Stimulated activated memory B cell treated with anti-CD40 and anti-IgM and Interleukin-4, amounts not matched to agents 10 μg/mL and 1 μg/mL and 100 μg/mL, for 72 hours (primary cell): ENCODE measurements at regions not wholly inside any gene's neighbourhood (a gene's known extent, or its start where the extent isn't known, plus 50 kb on each side); places are given as distances from the start of the nearest gene placed in this dataset.
"Not testable (repeated sequence)": the region's sequence is repeated elsewhere in the genome, so short reads cannot be mapped to it uniquely, and the experiment has no call there.

Experiments used
- ATAC-seq: fragments of 150-1000 bp; cut with Tn5 transposase; 2 replicates; pipeline ENCODE4 v1.10.0; 2021
- H3K27ac Mint-ChIP-seq: one replicate; pipeline ENCODE4 v1.8.0; 2022; ENCODE audit warnings: mild to moderate bottlenecking, mixed read lengths
- H3K27me3 Mint-ChIP-seq: one replicate; pipeline ENCODE4 v1.8.0; 2022; ENCODE audit warnings: mixed read lengths
- H3K36me3 Mint-ChIP-seq: one replicate; pipeline ENCODE4 v1.8.0; 2022; ENCODE audit warnings: mixed read lengths
- H3K4me1 Mint-ChIP-seq: one replicate; pipeline ENCODE4 v1.8.0; 2022; ENCODE audit warnings: mixed read lengths
- H3K4me3 Mint-ChIP-seq: one replicate; pipeline ENCODE4 v1.8.0; 2022; ENCODE audit warnings: mild to moderate bottlenecking, moderate library complexity, mixed read lengths
- H3K9me3 Mint-ChIP-seq: one replicate; pipeline ENCODE4 v1.8.0; 2022; ENCODE audit warnings: mixed read lengths

DNA sequence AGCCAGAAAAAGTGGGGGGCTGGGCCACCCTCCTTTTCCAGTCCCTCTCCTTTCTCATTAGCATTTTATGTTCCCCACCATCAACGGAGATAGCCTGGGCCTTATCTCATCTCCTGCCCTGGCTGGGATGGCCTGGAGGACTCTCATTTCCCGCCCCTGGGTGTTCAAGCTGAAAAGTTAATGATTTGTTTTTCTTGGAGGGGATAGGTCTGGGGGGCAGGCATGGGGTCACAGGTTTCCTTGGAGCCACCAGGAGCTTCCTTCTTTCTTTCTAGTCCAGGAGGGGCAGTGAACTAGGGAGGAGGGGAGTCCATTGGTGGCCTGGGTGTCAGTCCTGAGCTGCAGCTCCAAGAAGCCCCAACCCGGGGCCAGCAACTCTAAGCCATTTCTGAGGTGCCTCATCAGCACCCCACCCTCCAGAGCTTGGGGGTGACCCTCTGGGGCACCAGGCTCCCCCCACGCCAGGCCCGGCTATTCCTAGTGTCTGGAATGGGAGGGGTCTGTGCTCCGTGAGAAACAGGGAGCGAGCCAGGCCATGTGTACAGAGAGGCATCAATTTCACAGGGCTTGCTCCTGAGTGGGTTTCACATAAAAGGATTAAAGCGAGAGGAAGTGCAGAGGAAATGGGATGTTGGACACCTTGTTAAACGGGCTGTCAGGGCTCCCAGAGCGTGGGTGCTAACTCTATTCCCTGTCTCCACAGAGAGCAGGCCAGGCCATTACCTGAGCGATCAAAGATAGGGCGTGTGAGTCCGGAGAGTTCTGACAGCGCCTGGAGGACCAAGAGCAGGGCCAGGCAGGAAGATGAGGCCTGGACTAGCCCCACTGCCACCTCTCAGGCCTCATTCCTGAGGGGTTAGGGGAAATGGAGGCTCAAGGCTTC, 90.6 kb upstream of the LHX1 start:
- no peak for ATAC-seq
- H3K4me3 Mint-ChIP-seq = no peak overlapping the region
- H3K36me3 Mint-ChIP-seq = no peaks in the 10 kb centered on the region
- H3K9me3 Mint-ChIP-seq = no peaks in the 10 kb centered on the region
- H3K4me1 Mint-ChIP-seq = peaks cover 6% of the 10 kb centered on the region
- H3K27ac Mint-ChIP-seq = no peak overlapping the region
- H3K27me3 Mint-ChIP-seq = peaks cover 47% of the 10 kb centered on the region

DNA sequence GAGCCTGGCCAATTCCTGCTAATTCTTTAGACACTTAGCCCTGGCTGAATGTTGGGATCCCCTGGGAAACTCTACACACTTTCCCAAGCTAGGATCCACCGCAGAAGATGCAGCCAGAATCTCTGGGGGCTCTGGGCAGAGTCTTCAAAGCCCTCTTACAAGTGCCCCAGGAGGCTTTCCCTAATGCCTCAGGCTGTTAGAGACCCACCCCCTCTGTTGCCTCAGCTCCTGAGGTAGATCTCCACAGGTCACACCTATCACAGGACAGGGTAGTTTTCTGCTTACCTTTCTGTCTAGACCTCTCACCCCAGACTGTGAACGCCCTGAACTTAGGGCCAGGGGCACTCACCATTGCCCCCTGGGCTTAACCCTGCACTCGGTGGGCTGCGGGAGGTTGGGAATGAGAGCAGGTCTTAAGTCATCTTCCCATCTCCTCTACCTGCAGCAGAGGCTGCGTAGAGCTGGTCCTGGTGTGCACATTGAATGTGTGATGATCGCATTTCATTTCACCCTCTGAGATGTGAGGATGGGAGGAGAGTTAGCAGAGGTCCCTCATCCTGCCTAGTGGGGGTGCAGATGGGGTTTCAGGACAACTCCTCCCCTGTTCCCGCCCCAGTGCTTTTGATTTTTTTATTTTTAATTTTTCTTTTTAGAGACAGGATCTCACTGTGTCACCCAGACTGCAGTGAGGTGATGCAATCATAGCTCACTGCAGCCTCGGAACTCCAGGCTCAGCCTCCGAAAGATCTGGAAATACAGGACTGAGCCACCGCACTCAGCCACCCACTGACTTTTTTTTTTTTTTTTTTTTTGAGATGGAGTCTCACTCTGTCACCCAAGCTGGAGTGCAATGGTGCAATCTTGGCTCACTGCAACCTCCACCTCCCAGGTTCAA, 89.0 kb upstream of the LHX1 start:
- H3K27me3 Mint-ChIP-seq = peaks cover 62% of the 10 kb centered on the region
- no peaks in the 10 kb centered on the region for H3K36me3 Mint-ChIP-seq
- no peak overlapping the region for H3K27ac Mint-ChIP-seq
- peaks cover 6% of the 10 kb centered on the region for H3K4me1 Mint-ChIP-seq
- no peak overlapping the region for H3K4me3 Mint-ChIP-seq
- H3K9me3 Mint-ChIP-seq = no peaks in the 10 kb centered on the region
- no peak for ATAC-seq

DNA sequence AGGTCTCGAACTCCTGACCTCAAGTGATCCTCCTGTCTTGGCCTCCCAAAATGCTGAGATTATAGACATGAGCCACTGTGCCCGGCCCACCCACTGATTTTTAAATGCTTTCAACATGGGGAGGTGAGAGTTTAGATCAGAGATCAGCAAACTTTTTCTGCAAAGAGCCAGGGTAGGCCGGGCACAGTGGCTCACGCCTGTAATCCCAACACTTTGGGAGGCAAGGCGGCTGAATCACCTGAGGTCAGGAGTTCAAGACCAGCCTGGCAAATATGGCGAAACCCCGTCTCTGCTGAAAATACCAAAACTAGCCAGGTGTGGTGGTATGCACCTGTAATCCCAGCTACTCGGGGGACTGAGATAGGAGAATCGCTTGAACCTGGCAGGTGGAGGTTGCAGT, 88.3 kb upstream of the LHX1 start:
- H3K4me3 Mint-ChIP-seq, H3K4me1 Mint-ChIP-seq, ATAC-seq, H3K36me3 Mint-ChIP-seq, H3K27ac Mint-ChIP-seq, H3K9me3 Mint-ChIP-seq: not testable (repeated sequence)
- H3K27me3 Mint-ChIP-seq = peaks cover 57% of the 10 kb centered on the region

DNA sequence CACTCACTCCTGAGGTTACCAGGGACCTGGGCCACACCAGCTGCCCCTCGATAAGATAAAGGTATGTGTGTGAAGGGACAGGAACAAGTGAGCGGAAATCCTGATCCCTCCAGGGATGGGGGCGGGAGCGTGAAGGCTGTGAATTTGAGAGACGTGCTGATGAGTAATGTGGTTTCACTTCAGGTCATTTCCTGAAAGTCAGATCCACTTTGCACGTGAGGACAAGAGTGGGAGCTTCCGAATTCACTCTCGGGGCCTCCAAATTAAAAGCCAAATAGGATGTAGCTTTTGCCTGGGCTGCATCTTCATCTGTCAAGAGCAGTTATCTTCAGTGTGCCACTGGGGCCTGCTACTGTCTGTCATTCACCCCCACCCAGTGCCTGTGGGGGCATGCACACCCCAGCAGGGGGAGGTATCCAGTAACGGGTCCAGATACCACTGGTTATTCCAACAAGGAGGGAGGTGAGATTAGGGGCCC, 87.4 kb upstream of the LHX1 start:
- Mint-ChIP-seq H3K27ac (no peak overlapping the region), H3K36me3 (no peaks in the 10 kb centered on the region), H3K4me1 (peaks cover 6% of the 10 kb centered on the region), H3K4me3 (no peak overlapping the region), H3K27me3 (peaks cover 48% of the 10 kb centered on the region), H3K9me3 (no peaks in the 10 kb centered on the region)
- ATAC-seq = no peak

DNA sequence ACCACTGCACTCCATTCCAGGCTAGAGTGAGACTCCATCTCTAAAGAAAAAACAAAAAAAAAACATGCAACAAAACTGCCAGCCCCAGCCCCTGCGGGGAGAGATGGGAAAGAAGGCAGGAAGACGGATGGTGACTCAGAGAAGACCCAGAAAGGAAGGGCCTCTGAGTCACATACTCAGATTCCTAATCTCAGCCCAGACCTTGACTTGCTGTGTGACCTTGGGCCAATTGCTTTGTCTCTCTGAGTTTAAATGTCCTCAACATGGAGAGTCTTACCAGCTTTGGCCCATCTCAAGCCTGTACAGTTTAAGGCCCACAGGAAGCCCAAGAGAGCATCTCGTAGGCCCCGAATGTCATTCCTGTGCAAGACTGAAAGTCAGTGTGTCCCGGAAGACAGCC, 86.5 kb upstream of the LHX1 start:
- Mint-ChIP-seq H3K36me3 (no peaks in the 10 kb centered on the region), H3K27ac (no peak overlapping the region), H3K4me3 (no peak overlapping the region), H3K9me3 (no peaks in the 10 kb centered on the region), H3K4me1 (peaks cover 6% of the 10 kb centered on the region), H3K27me3 (peaks cover 48% of the 10 kb centered on the region)
- no peak for ATAC-seq

DNA sequence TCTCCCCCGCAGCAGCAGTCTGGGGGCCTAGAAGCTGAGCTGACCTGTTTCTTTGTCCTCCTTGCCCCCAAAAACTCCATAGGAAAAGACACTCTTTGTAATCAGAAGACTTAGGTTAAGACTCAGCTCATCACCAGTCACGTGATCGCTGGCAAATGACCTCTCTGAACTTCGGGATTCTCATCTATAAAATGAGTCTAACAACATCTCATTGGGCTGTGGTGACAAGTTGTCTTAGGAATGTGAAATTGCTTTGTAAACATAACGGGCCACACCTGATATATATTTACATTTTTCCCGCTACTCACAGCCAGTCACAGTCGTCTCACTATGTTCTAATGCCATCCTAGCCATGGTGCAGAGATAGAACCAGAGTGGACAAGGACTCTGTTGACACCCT, 86.0 kb upstream of the LHX1 start:
- no peak for ATAC-seq
- no peaks in the 10 kb centered on the region for H3K9me3 Mint-ChIP-seq
- H3K4me1 Mint-ChIP-seq = peaks cover 6% of the 10 kb centered on the region
- H3K27ac Mint-ChIP-seq = no peak overlapping the region
- H3K36me3 Mint-ChIP-seq = no peaks in the 10 kb centered on the region
- peaks cover 49% of the 10 kb centered on the region for H3K27me3 Mint-ChIP-seq
- H3K4me3 Mint-ChIP-seq = no peak overlapping the region

DNA sequence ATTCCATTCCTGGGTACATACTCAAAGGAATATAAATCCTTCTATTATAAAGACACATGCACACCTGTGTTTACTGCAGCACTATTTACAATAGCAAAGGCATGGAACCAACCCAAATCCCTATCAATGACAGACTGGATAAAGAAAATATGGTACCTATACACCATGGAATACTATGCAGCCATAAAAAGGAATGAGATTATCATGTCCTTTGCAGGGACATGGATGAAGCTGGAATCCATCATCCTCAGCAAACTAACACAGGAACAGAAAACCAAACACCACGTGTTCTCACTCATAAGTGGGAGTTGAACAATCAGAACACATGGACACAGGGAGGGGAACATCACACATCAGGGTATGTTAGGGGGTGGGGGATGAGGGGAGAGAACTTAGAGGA, 84.8 kb upstream of the LHX1 start:
- not testable (repeated sequence) for ATAC-seq, H3K4me3 Mint-ChIP-seq, H3K36me3 Mint-ChIP-seq, H3K9me3 Mint-ChIP-seq, H3K4me1 Mint-ChIP-seq, H3K27ac Mint-ChIP-seq
- peaks cover 52% of the 10 kb centered on the region for H3K27me3 Mint-ChIP-seq

DNA sequence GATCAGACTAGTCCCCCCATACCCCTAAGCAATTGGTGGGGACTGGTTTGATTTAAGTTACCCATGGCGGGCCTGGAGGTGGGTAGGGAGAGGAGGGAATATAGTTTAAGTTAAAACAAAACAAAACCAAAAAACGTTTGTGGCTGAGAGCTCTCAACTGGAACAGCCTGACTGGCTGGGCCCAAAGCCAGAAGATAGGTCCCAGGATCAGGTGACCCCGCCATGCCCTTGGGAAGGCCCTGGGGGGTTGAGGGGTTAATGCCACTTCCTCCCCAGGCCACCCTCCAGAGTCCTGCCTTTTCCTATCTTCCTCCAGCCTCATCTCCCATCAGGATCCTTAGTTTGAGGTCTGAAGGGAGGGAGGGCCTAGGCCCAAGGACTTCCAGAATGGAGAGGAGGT, 82.3 kb upstream of the LHX1 start:
- Mint-ChIP-seq H3K36me3 (no peaks in the 10 kb centered on the region), H3K4me3 (no peak overlapping the region), H3K27me3 (peaks cover 72% of the 10 kb centered on the region), H3K9me3 (no peaks in the 10 kb centered on the region), H3K4me1 (peaks cover 1% of the 10 kb centered on the region), H3K27ac (no peak overlapping the region)
- no peak for ATAC-seq

DNA sequence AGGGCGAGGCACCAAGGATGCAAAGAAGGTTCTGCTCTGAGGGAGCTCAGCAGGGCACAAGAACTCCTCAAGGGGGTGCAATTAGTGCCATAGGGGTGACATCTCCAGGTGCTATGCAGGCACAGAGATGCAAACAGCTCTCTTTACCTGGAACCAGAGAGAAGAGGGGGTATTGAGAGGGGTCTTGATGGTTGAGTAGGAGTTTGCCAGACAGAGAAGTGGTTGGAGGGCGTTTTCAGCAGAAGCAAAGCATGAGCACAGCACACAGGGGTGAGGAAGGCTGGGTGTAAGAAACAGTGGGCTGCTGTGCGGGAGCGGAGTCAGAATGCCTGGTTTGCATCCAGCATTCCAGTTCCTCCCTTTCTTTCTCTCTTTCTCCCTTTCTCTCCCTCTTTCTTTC, 81.8 kb upstream of the LHX1 start:
- Mint-ChIP-seq H3K27me3 (peaks cover 77% of the 10 kb centered on the region), H3K36me3 (no peaks in the 10 kb centered on the region), H3K4me3 (no peak overlapping the region), H3K9me3 (no peaks in the 10 kb centered on the region), H3K27ac (no peak overlapping the region), H3K4me1 (no peaks in the 10 kb centered on the region)
- ATAC-seq = no peak

DNA sequence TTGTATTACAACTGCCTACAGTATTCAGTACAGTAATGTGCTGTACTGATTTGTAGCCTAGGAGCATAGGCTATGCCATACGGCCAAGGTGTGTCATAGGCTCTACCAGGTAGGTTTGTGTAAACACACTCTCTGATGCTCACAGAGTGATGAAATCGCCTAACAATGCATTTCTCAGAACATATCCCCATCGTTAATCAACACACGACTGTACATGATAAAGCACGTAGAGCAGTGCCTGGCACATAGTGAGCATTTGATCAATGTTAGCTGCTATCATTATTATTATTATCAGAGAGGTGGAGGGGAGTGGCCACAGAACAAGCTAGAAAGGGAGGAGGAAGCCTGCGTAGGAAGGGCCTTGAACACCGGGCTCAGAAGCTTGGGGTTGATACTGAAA, 81.1 kb upstream of the LHX1 start:
- Mint-ChIP-seq H3K9me3 (no peaks in the 10 kb centered on the region), H3K4me3 (no peak overlapping the region), H3K27ac (no peak overlapping the region), H3K36me3 (no peaks in the 10 kb centered on the region), H3K4me1 (no peaks in the 10 kb centered on the region), H3K27me3 (peaks cover 78% of the 10 kb centered on the region)
- ATAC-seq = no peak

DNA sequence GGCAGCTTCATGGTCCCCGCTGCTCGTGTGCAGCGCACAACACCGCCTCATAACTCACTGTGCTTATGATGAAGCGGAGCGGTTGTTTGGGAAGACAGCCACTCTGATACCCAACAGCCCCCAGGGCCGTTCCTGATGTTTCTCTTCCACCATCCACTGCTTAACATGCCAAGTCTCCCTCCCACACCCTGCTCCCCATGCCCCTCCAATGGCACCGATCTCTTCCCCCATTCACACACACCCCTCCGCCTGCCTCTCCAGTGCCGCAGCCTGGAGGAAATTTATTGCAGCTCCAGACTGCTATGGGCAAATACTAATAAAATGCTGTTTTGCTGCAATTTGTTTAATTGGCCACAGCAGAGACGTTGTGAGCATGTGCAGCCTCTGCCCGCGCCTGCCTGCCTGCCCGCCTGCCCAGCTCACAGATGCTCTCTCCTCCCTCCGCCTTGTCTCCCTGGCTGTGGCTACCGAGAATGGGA, 80.3 kb upstream of the LHX1 start:
- Mint-ChIP-seq H3K9me3 (no peaks in the 10 kb centered on the region), H3K27me3 (peaks cover 71% of the 10 kb centered on the region), H3K36me3 (no peaks in the 10 kb centered on the region), H3K4me3 (no peak overlapping the region), H3K27ac (no peak overlapping the region), H3K4me1 (no peaks in the 10 kb centered on the region)
- no peak for ATAC-seq

DNA sequence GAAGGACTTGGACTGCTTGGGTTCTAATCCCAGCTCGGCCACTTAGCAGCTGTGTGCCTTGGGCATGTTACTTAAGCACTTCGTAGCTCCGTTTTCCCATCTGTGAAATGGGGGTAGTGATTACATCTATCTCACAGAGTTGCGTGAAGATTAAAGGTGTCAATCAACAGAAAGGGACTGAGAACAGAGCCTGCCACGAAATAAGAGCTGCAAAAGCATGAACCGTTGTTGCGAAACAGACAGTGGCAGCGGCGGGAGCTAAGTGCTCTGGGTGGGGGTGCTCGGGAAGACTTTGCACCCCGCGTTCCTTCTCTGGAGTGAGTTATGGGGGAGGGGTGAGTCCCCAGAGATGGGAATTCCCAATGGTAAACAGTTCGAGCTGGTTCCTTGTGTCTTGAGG, 79.6 kb upstream of the LHX1 start:
- no peak overlapping the region for H3K4me3 Mint-ChIP-seq
- H3K36me3 Mint-ChIP-seq = no peaks in the 10 kb centered on the region
- no peak overlapping the region for H3K27ac Mint-ChIP-seq
- peaks cover 66% of the 10 kb centered on the region for H3K27me3 Mint-ChIP-seq
- no peaks in the 10 kb centered on the region for H3K4me1 Mint-ChIP-seq
- no peak for ATAC-seq
- H3K9me3 Mint-ChIP-seq = no peaks in the 10 kb centered on the region

DNA sequence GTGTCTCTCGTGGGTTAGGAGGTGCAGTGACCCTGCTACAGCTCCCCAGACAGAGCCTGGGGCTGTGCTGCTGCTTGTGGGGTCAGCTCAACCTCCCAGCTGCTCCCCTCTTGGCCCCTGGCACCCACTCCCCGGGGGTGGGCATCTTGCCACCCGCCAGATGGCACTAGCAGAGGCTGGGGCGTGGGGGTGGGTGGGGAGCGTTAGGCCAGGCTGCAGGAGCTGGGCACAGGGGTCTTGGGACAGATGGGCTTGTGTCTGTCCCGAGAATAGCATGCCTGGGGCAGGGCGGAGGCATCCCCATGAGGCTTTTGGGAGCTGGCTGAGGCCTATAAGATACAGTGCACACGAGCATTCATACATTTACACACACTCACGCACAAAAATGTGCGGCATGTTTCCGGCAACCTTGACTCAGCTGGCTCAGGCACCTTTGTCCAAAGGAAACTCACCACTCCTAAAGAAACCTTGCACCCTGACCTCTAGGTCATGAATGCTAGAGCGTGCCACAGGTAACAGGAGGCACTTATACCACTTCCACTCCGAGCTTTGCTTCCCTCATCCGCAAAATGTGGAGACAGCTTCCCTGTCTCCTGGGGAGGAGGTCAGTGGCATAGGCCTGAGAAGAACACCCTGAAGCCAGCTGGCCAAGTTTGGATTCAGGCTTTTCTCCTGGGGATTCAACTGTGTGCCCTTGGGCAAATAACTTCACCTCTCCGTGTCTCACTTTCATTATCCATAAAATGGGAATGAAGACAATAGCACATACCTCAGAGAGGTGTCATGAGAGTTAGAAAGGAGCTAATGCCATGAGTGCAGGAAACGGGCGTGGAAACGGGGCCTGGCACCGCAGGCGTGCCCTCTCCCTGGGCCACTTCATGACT, 78.9 kb upstream of the LHX1 start:
- no peak for ATAC-seq
- H3K9me3 Mint-ChIP-seq = no peaks in the 10 kb centered on the region
- no peaks in the 10 kb centered on the region for H3K36me3 Mint-ChIP-seq
- no peaks in the 10 kb centered on the region for H3K4me1 Mint-ChIP-seq
- H3K4me3 Mint-ChIP-seq = no peak overlapping the region
- peaks cover 66% of the 10 kb centered on the region for H3K27me3 Mint-ChIP-seq
- H3K27ac Mint-ChIP-seq = no peak overlapping the region

DNA sequence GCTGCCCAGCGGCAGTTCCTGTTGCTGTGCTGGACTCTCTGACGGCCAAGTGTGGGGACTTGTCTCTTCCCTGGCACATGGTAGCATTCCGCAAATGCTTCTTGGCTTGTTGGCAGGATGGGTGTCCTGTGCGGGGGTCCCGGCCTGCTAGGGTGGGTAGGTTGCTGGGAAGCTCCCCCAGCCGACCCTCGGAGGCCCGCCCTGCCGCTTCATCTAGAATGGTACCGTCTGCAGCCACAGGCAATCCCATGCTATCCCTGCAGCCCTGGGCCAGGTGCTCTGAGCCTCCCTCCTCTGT, 78.3 kb upstream of the LHX1 start:
- no peaks in the 10 kb centered on the region for H3K36me3 Mint-ChIP-seq
- H3K27ac Mint-ChIP-seq = no peak overlapping the region
- no peak for ATAC-seq
- H3K27me3 Mint-ChIP-seq = peaks cover 66% of the 10 kb centered on the region
- H3K4me3 Mint-ChIP-seq = no peak overlapping the region
- H3K4me1 Mint-ChIP-seq = no peaks in the 10 kb centered on the region
- no peaks in the 10 kb centered on the region for H3K9me3 Mint-ChIP-seq

DNA sequence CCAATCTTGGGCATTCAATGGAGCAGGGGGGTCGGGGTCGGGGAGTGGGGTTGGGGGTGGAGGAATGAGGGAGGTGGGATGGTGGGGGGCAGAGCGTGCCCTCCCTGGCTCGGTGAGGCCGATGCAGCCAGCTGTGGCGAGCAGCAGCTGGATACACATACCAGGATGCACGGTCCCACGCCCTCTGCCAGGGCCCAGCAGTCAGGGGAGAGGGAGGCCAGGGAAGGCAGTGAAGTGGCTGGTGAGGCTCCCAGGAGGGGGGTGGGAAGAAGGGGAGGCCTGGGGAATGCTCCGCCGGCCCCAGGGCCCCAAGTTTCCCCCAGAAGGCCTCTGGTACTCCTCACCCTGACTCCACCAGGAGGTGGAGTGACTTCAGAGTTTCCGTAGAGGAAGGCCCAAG, 77.6 kb upstream of the LHX1 start:
- Mint-ChIP-seq H3K4me3 (no peak overlapping the region), H3K27ac (no peak overlapping the region), H3K9me3 (no peaks in the 10 kb centered on the region), H3K36me3 (no peaks in the 10 kb centered on the region), H3K27me3 (peaks cover 71% of the 10 kb centered on the region), H3K4me1 (no peaks in the 10 kb centered on the region)
- no peak for ATAC-seq
